Spleen (tissue), 7 donors: ENCODE measurements at regions not wholly inside any gene's neighbourhood (a gene's known extent, or its start where the extent isn't known, plus 50 kb on each side); places are given as distances from the start of the nearest gene placed in this dataset.

ENCODE experiments used
- POLR2A ChIP-seq, 3 donors: fragments of 450-650 bp; IDR thresholded peaks; one replicate each; pipeline ENCODE4 v1.5.1; 2017; ENCODE audit warnings: antibody characterized with exemption in 3 of 3, mild to moderate bottlenecking in 1 of 3
- TF ChIP-seq, protein P1 (sequence below), 11 experiments: fragments of 200-600 bp in 7 of 11; fragments of 450-650 bp in 4 of 11; sonication (generic) in 4 of 11; IDR thresholded peaks in 8 of 11; conservative IDR thresholded peaks in 3 of 11; 1 replicate in 7 of 11; 2 replicates in 4 of 11; pipeline versions ENCODE4 v1.4.0 to v1.8.0; 2016 to 2021; ENCODE audit warnings: antibody characterized with exemption in 11 of 11, inconsistent platforms in 4 of 11, mild to moderate bottlenecking in 1 of 11
- donor health status: DM: no; HTN: no; CAD: no; lungs with moderate emphysema.
- donor health status: DM: no; HTN: no; CAD: no.
- donor health status: DM: no; HTN: no; CAD: no.

DNA sequence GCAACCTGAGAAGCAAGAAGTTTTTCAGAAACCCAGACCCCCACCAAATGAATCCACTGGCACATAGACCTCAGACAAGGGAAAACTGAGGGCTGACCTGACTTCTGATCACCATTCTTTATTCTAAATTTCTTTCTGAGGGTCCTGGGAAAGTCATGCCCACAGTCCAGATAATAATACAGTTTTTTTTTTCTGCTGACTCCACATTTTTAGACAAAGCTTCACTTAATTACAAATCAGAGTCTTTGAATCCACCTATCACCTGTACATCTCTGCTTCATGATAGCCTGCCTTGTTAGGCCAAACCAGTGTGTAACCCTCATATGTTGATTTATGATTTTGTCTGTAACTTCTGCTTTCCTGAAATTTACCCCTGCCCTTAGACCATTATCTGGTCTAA, 103.6 kb downstream of the PSAT1 start:
- TF ChIP-seq, protein P1, sequence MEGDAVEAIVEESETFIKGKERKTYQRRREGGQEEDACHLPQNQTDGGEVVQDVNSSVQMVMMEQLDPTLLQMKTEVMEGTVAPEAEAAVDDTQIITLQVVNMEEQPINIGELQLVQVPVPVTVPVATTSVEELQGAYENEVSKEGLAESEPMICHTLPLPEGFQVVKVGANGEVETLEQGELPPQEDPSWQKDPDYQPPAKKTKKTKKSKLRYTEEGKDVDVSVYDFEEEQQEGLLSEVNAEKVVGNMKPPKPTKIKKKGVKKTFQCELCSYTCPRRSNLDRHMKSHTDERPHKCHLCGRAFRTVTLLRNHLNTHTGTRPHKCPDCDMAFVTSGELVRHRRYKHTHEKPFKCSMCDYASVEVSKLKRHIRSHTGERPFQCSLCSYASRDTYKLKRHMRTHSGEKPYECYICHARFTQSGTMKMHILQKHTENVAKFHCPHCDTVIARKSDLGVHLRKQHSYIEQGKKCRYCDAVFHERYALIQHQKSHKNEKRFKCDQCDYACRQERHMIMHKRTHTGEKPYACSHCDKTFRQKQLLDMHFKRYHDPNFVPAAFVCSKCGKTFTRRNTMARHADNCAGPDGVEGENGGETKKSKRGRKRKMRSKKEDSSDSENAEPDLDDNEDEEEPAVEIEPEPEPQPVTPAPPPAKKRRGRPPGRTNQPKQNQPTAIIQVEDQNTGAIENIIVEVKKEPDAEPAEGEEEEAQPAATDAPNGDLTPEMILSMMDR (IDR thresholded peaks at IDR 0.05 in 8 of 11, conservative IDR thresholded peaks at IDR 0.05 in 3 of 11), result no peak
- TF ChIP-seq POLR2A (IDR thresholded peaks at IDR 0.05), result no peak
